ENCODE measurements at regions not wholly inside any gene's neighbourhood (a gene's known extent, or its start where the extent isn't known, plus 50 kb on each side); places are given as distances from the start of the nearest gene placed in this dataset.

DNA sequence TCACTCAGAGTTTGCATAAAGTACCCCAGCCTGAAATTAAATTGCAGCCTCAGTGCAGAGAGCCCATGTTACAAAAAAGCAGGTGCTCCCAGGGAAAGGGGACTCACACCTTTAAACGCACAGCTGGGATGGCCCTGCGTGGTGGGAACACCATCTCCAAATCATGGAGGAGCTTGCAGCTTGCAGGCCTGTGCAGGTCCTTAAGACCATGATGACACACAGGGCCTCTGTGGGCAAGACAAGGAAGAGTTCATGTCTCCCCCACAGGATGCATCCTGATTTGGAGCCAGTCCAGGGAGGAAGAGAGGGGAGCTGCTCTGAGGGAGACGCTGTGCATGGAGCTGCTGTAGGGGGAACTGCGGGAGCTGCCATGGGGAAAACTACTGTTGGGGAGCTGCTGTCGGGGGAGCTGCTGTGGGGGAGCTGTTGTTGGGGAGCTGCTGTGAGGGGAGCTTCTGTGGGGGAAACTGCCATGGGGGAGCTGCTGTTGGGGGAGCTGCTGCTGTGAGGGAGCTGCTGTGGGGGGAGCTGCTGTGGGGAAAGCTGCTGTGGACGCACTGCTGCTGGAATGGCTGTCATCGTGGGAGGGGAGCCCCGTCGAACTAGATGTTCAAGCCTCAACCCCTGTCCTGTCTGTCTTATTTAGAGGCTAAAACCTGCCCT is 113.9 kb downstream of the MATN1 start:
- DNase-seq (ENCODE audit: low read depth, low spot score) = no peak

DNA sequence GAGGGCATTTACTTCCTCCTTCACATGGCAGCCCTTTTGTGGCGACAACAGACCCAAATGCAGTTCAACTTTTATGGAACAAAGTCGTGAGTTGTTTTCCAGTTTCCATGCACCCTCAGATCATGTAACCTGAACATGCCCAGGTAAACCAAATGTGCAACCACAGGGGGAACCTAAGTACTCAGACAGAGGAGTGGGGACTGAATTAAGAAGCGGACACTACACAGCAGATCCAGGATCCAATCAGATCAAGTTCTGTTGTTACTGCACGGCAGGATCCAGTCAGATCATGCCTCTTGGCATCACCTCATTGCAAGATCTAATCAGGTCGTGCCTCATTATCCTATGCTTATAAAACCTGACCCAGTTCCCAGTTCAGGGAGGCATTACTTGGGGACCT is 115.7 kb downstream of the MATN1 start:
- DNase-seq (ENCODE audit: low read depth, low spot score) = no peak

DNA sequence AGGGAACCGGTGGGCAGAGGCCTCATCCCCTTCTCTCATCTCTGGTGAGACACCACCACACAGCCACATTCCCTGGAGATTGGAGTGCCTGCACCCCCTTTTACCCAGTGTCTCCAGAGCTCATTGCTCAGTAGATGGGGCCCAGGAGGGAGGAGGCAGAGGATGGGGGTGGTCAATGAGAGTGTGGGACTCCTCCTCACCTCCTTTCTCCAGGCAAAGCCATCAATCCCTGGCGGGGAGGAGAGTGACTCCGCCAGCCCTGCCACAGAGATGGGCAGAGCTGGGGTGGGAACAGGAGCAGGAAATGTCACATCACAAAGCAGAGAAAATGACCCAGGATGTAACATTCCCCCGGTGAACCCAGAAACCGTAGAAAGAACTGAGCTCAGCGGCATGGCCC is 117.2 kb downstream of the MATN1 start:
- no peak for DNase-seq (ENCODE audit: low read depth, low spot score)

DNA sequence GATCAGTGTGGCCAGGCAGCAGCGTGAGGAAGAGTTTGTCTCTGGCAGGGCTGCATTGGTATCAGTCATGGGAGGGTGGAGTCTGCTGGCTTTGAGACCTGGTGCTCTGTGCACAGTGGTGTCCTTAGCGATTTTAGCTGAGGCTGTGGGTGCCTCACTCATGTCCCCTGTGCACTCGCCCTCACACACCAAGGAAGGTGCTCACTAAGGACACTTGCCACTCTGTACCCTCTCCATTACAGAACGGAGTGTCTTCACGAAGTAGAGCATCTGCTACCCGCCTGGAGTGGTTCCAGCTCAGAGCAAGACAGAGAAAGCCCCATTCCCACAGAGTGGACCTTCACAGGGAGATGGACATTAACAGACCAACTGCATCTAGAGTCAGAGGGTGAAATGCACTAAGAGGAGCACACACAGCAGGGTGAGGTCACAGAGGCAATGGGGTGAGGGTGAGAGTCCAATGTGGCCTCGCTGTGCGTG is 117.9 kb downstream of the MATN1 start:
- no peak for DNase-seq (ENCODE audit: low read depth, low spot score)

DNA sequence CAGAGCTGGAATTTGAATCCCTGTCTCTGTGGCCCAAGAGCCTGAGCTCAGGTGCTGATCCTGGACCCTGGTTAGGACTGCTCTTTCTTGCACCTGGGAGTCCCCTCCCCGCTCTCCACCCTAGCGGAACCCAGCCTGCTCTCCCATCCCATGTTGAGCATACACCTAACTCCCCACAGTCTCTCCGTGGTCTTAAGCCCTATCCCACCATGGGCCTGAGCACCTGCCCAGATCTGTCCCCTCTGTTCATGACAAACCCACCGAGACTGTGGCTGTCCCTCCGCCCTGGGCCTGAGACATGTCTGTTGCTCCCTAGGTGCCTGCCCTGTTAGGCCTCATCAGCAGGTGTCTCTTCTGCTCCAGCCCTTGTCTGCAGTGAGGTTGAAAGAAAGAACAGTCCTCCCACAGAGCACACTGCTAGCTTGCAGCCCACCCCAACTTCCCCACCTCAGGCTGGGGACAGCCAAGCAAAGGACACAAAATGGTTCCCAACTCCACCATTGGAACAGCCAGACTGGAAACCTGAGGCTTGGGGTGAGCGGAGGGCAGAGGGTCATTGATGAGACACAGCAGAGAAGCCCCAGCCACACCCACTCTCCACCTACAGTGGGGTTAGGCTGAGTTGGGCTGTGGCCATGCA is 118.5 kb downstream of the MATN1 start:
- DNase-seq (ENCODE audit: low read depth, low spot score) = no peak

DNA sequence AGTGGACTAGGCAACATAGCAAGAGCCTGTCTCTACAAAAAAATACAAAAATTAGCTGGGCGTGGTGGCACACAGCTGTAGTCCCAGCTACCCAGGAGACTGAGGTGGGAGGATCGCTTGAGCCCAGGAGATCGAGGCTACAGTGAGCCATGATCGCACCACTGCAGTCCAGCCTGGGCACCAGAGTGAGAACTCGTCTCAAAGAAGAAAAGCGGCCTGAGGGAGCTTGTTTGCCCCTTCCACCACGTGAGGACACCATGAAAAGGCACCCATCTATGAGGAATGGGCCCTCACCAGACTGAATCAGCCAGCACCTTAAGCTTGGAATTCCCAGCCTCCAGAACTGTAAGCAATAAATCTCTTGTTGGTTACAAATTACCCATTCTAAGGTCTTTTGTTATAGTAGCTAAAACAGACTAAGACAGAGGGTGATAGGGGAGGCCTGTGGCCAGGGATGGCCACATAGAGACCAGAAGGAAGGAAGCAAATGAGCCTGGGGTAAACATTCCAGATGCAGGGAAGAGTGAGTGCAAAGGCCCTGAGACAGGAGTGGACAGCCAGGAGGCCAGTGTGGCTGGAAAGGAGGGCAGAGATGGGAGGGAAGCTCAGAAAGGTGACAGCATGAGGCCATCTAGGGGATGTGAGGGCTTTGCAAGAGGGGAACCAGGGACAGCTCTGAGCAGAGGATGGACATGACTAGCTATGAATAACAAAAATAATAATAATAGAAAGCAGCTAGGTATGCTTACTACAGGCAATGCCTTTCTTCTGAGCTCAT is 120.1 kb downstream of the MATN1 start:
- no peak for DNase-seq (ENCODE audit: low read depth, low spot score)

DNA sequence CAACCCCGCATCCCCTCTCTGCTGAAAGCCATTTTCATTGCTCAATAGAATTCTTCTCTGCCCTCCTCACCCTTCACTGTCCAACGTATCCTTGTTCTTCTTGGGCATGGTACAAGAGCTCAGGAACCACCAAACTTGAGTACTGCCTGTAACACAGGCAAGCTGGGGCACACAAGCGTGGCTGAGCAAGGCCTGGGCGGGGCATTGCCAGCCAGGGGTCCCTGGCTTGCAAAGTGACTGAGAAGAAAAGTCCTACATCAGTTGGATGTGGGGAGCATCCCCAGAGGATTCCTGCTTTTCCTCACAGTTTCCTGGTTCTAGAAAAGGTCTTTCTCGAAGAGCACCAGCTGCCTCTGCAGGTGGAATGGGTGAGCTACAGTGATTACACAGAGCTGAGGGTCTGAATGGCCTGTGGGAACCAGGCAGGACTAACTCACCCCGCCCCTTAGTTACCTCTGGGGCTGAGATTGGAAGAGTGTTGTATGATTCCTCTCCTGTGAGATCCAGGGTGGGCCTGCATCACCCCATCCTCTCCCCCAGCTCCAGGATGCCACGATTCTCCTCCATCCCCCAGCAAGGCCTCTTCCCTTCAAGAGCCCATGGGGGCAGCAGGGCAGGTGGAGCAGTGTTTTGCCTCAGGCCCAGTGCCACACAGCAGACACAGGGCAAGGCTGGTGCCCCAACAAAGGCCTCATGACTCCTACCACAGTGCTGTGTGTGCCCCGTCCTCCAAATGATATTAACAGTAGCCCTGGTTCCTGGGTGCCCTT is 121.9 kb downstream of the MATN1 start:
- no peak for DNase-seq (ENCODE audit: low read depth, low spot score)

DNA sequence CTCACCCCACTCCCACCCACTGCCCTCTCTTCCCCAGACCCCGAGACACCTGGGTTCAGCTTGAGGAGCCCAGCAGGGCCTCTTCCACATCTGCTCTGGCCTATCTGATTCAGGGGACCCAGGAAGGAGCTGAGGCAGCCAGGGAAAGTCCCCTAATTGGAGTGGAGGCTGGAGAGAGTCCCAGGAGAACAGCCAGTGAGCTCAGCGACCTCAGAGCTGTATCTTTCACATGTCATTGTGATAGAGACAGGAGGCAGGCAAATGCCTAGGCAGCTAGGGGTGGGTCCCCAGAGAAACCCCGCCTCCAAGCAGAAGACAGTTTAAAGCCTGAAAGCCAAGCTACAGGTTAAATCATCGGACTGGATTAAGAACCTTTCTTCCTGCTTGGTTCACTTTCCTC is 122.7 kb downstream of the MATN1 start:
- no peak for DNase-seq (ENCODE audit: low read depth, low spot score)

DNA sequence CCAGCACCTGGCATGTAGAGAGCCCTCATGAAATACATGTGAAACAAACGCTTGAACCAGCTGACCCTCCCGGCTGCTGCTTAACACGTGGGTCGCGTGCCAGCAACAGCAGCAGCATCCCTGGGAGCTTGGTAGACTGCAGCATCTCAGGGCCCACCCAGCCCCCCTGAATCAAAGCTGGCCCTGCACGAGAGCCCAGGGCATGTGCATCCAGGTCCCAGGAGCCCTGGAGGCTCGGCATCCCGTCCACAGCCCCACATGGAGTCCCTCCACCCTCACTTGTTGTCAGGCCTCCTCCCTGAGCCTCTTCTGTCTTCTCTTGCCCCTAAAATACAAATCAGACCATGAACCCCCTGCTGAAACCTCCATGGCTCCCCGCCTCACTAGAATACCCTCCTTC is 123.1 kb downstream of the MATN1 start:
- no peak for DNase-seq (ENCODE audit: low read depth, low spot score)

DNA sequence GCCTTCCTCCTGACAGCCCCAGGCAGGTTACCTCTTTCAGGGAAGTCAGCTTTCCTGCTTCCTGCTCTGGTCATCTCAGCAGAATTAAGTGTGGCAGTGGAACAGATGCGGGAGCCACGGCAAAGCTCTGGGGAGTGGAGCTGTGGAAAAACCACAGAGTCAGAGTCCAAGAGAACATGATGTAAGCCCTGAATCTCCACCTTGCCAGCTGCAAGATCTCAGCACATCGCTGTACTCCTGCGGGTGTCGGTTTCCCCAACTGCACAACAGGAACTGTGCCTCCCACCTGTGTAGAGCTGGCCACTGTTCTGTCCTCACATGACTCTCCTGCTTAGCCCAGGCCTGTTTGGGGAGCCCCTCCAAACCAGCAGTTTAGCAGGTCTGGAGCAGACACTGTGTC is 123.7 kb downstream of the MATN1 start:
- DNase-seq (ENCODE audit: low read depth, low spot score) = no peak

DNA sequence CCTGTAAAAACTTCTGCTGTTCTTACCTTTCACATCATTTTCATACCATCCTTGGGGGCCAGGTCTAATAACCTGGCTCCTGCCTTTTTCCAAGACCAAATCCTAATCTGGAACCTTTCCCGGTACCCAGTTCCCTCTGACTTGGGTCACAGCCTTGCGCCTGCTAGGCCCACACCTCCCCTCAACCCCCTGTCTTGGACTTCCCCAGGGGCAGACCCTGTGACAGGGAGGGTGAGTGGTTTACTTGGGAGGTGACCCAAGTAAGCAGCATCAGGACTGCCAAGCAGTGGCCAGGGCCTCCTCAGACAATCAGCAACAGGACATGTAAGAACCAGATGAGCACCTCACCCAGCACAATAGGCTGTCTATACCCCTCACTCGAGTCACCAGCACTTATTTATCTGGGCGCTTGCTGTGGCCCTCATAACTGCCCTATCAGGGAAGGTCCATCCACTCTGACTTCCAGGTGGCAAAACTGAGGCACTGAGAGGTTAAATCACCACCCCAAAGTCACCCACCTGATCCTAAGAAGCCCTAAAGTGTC is 124.7 kb downstream of the MATN1 start:
- no peak for DNase-seq (ENCODE audit: low read depth, low spot score)

DNA sequence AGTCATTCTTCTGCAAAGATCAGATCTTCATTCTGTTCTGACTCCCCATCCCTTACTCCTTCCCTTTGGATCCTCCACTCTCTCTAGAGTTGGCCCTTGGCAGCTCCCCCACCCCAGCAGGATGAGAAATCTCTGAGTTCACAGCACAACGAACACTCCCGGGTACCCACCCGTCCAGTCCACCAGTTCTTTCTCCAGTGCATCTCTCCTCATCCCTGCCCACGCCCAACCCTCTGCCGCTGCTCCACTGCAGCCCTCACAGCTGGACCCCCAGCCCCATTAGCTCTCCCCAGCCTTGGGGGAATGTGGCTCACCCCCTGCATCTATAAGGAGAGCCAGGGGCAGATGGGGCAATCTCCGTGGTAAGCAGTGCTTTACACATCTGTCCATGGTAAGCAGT is 125.7 kb downstream of the MATN1 start:
- DNase-seq (ENCODE audit: low read depth, low spot score) = no peak

DNA sequence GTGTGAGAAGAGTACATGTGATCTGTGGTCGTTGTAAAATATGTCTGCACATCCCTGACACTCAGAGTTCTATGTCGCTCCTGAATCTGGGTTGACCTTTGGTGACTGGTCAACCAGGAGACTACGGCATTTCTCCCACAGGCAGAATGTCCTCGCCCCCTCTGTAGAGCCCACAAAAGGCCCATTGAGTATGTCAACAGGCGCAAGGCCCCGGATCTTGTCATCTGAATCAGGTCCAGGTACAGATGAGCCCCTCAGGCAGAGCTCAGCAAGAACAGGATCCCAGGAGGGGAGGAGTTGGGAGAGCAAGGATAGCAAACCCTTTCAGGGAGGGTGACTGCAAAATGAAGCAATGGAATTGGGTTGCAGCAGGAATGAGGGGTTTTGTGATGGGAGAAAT is 126.5 kb downstream of the MATN1 start:
- no peak for DNase-seq (ENCODE audit: low read depth, low spot score)

DNA sequence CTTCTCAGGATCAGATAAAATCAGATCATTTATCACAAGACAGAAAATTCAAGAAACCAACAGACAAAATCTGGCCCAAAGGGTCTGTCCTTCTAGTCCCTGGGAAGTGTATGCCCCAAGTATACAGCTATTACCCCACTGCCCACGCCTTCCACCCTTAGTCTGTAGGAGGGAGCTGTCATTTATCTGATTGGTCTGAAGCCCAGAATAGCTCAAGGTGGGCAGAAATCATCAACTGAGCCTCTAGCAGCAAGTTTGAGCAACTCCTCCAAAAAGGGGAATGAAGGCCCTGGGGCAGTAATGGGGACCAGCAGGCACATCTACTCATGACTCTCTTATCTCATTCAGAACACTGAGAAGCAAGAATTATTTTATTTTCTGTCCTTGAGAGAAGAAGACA is 126.9 kb downstream of the MATN1 start:
- DNase-seq (ENCODE audit: low read depth, low spot score) = no peak

DNA sequence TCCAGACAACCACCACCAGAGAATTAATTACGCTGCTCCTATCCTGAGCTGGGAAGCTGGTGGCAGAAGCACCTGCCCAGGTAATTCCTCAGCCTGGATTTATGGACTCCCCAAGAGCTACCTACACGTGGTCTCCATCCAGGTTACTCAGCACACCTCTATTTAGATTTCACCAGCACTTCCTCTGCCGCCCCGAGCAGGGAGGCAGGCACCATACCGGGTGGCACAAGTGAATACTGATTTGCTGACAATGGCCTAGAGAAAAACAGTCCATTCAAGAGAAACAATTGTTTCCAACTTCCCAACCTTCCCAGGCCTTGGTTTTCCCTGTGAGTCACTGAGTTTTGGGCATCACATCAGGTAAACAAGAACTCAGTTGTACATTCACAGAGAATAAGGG is 134.3 kb downstream of the MATN1 start:
- no peak for DNase-seq (ENCODE audit: low read depth, low spot score)

DNA sequence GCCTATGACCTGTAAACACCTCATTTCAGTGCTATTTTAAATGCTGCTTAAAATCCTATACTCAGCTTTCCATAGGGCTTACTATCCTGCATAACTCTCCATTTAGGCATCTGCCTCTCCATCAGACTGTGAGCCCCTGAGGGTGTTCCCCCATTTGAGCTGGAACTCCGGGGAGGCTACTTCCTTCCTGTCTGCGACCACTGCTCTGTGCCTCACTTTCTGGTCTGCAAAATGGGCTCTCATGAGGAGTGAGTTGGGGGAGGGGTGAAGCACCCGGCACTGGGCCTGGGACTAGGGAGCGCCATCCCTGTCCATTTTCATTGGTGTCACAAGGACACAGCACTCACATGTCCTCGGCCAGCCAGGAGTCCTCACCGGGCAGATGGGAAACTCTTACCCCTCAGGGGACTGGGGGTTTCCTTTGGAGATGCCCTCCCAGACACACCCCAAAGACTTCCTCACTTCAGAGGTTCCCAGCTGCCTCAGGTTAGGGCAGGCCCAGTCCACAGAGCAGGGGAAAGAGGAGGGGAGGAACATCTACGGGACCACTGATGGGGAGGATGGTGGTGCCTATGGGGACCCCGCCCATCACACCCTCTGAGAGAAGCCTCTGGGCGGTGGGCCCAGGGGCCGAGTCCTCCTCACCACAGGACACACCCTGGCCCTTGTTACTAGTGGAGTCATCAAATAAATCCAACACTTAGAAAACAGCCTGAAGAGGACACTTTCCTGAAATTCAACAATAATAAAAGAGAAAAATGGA is 134.9 kb downstream of the MATN1 start:
- no peak for DNase-seq (ENCODE audit: low read depth, low spot score)

DNA sequence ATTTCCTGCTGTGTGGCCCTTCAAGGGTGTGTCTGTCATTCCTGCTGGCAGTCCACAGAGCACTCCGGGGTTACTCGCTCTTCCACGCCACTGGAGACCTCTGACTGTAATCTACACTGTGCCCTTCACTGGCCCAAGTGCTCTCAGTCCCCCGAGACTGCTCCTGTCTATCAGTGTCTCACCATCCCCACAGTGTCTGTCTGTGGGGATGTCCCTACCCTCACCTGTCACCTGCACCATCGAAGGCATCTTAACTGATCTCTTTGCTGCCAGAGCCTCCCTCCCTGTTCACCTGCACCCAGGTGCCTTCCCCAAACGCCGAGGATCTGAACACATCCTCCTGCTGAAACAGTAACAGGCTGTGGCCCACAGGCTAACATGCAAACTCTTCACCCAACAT is 136.7 kb downstream of the MATN1 start:
- DNase-seq (ENCODE audit: low read depth, low spot score) = no peak

DNA sequence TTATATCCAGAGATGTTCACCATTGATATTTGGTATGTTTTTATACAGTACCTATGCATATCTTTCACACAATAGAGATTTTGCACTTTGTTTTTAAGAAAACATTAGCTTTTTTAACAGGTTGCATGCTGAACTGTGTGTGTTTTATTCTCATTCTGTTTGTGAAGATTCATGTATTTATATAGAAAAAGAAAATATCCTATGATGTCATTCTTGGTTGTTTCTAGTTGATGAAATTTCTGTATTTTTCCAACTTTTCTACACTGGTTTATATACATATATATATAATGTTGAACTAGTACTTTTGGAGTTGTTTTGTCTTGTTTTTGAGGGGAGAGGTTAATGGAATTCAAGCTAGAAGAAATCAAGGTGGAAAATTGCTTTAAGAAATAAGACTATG is 143.8 kb downstream of the MATN1 start:
- DNase-seq (ENCODE audit: low read depth, low spot score) = no peak

DNA sequence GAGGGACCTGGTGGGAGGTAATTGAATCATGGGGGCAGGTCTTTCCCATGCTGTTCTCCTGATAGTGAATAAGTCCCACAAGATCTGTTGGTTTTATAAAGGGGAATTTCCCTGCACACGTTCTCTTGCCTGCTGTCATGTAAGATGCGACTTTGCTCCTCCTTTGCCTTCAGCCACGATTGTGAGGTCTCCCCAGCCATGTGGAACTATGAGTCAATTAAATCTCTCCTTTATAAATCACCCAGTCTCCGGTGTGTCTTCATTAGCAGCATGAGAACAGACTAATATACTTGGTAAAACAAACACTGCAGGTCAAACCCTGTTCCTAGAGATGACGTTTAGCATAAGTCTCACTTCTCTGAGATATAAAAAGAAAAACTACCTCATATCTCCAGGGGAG is 148.3 kb downstream of the MATN1 start:
- no peak for DNase-seq (ENCODE audit: low read depth, low spot score)

DNA sequence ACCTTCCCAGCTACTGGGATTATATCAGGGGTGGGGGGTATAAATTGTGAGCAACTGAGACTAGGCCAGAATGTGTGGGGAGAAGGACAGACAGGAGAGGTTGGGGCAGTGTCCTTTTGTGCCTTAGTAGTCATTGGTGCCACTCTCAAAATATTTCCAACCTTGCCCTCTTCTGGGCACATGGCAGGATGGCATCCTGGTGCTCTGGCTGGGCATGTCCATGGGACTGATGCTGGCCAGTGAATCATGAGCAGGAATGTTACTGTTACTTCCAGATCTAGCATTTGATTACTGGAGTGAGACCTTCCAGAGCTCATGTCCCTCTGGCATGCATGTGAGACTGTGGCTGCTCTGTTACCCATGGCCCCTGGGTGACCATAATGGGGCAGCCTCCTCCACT is 151.2 kb downstream of the MATN1 start:
- no peak for DNase-seq (ENCODE audit: low read depth, low spot score)

DNA sequence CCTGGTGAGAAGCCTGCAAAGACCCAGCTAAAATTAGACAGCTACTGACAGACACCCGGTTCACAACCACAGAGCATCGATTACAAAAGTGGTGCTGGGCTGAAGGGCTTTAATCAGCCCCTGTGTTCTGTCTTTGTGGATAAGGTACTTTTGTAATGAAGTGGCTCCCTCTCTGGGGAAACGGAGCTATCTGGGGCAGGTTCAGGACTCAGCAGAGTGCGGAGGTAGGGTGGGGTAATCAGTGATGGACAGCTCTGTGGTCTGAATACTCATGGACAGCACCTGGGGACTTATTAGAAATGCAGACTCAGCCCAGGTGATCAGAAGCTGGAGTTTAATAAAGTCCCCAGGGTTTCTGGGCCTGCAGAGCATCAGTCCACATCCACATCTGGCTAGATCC is 152.0 kb downstream of the MATN1 start:
- DNase-seq (ENCODE audit: low read depth, low spot score) = no peak

All from activated CD4-positive, CD25-positive, alpha-beta regulatory T cell treated with anti-CD3 and anti-CD28 coated beads, Interleukin-2, amount 50 U/mL, for 16 hours (primary cell).